ENCODE measurements at regions not wholly inside any gene's neighbourhood (a gene's known extent, or its start where the extent isn't known, plus 50 kb on each side); places are given as distances from the start of the nearest gene placed in this dataset.

- H3K27me3 ChIP-seq (ENCODE audit: insufficient read depth, poor library complexity, severe bottlenecking) = no peaks in the 10 kb centered on the region
- no peak overlapping the region for H3K4me3 ChIP-seq (replicated peaks; ENCODE audit: insufficient read depth, low read length)
- TF ChIP-seq REST (IDR thresholded peaks at IDR 0.05; ENCODE audit: insufficient replicate concordance, low read depth) (no peak), GABPA (IDR thresholded peaks at IDR 0.05; ENCODE audit: low read depth) (no peak), SPI1 (IDR thresholded peaks at IDR 0.05; ENCODE audit: borderline replicate concordance, low read depth) (no peak), POLR2AphosphoS5 (IDR thresholded peaks at IDR 0.05; ENCODE audit: low read depth) (no peak)
- TF ChIP-seq, protein P1, sequence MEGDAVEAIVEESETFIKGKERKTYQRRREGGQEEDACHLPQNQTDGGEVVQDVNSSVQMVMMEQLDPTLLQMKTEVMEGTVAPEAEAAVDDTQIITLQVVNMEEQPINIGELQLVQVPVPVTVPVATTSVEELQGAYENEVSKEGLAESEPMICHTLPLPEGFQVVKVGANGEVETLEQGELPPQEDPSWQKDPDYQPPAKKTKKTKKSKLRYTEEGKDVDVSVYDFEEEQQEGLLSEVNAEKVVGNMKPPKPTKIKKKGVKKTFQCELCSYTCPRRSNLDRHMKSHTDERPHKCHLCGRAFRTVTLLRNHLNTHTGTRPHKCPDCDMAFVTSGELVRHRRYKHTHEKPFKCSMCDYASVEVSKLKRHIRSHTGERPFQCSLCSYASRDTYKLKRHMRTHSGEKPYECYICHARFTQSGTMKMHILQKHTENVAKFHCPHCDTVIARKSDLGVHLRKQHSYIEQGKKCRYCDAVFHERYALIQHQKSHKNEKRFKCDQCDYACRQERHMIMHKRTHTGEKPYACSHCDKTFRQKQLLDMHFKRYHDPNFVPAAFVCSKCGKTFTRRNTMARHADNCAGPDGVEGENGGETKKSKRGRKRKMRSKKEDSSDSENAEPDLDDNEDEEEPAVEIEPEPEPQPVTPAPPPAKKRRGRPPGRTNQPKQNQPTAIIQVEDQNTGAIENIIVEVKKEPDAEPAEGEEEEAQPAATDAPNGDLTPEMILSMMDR (IDR thresholded peaks at IDR 0.05; ENCODE audit: insufficient read depth, low read length) = no peak
- H3K27ac ChIP-seq (replicated peaks) = no peak overlapping the region
- DNase-seq (ENCODE audit: low read depth in 1 of 2, low spot score in 1 of 2) = no peak
Observed at GRCh38 chr15:62856466-62857246, 185.9 kb upstream of the TPM1 start.

GRCh38 chr15:62857411-62857853 is 185.1 kb upstream of the TPM1 start:
- DNase-seq (ENCODE audit: low read depth in 1 of 2, low spot score in 1 of 2) = no peak
- Histone ChIP-seq H3K27me3 (ENCODE audit: insufficient read depth, poor library complexity, severe bottlenecking) (no peaks in the 10 kb centered on the region), H3K4me3 (replicated peaks; ENCODE audit: insufficient read depth, low read length) (no peak overlapping the region), H3K27ac (replicated peaks) (no peak overlapping the region)
- no peak for TF ChIP-seq GABPA (IDR thresholded peaks at IDR 0.05; ENCODE audit: low read depth)

DNA sequence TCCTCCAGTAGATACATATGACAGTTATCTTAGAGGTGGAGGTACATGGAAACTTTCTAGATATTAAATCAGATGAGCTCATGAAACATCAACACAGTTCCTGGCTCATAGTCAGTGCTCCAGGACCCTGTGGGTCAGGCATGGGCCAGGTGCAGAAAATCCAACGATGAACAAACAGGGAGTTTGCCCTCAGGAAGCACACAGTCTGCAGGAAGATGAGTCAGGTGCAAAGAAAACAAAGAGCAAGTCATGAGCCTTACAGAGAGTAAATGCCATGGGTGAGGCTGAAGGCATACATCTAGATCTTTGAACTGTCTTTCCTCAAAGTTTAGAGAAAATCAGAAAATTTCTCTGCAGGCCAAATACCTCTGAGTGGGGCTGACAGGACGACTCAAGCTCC is 184.2 kb upstream of the TPM1 start:
- no peak for DNase-seq (ENCODE audit: low read depth in 1 of 2, low spot score in 1 of 2)
- Histone ChIP-seq H3K4me3 (replicated peaks; ENCODE audit: insufficient read depth, low read length) (no peak overlapping the region), H3K27ac (replicated peaks) (no peak overlapping the region), H3K27me3 (ENCODE audit: insufficient read depth, poor library complexity, severe bottlenecking) (peaks cover under 1% of the 10 kb centered on the region)
- TF ChIP-seq REST (IDR thresholded peaks at IDR 0.05; ENCODE audit: insufficient replicate concordance, low read depth) (no peak), SPI1 (IDR thresholded peaks at IDR 0.05; ENCODE audit: borderline replicate concordance, low read depth) (no peak), GABPA (IDR thresholded peaks at IDR 0.05; ENCODE audit: low read depth) (no peak), POLR2AphosphoS5 (IDR thresholded peaks at IDR 0.05; ENCODE audit: low read depth) (no peak)
- TF ChIP-seq, protein P1 (IDR thresholded peaks at IDR 0.05; ENCODE audit: insufficient read depth, low read length) = no peak

DNA sequence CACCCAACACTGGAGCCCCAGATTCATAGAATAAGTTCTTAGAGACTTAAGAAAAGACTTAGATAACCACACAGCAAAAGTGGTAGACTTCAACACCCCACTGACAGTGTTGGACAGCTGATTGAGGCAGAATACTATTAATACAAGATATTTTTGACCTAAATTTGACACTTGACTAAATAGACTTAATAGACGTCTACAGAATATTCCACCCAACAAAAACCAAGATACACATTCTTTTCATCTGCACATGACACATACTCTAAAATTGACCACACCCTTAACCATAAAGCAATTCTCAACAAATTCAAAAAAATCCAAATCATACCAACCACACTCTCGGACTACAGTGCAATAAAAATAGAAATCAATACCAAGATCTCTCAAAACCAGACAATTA is 179.8 kb upstream of the TPM1 start:
- H3K27ac ChIP-seq (replicated peaks) = no peak overlapping the region
- H3K4me3 ChIP-seq (replicated peaks; ENCODE audit: insufficient read depth, low read length) = no peak overlapping the region
- peaks cover 4% of the 10 kb centered on the region for H3K27me3 ChIP-seq (ENCODE audit: insufficient read depth, poor library complexity, severe bottlenecking)
- TF ChIP-seq GABPA (IDR thresholded peaks at IDR 0.05; ENCODE audit: low read depth) = no peak
- no peak for TF ChIP-seq SPI1 (IDR thresholded peaks at IDR 0.05; ENCODE audit: borderline replicate concordance, low read depth)
- no peak for TF ChIP-seq REST (IDR thresholded peaks at IDR 0.05; ENCODE audit: insufficient replicate concordance, low read depth)
- TF ChIP-seq POLR2AphosphoS5 (IDR thresholded peaks at IDR 0.05; ENCODE audit: low read depth) = no peak
- TF ChIP-seq, protein P1 (IDR thresholded peaks at IDR 0.05; ENCODE audit: insufficient read depth, low read length) = no peak
- DNase-seq (ENCODE audit: low read depth in 1 of 2, low spot score in 1 of 2) = no peak
